Panc1 (cell line): ENCODE measurements at regions not wholly inside any gene's neighbourhood (a gene's known extent, or its start where the extent isn't known, plus 50 kb on each side); places are given as distances from the start of the nearest gene placed in this dataset.

Experiments used
- ATAC-seq: fragments of 200-7000 bp; cut with Tn5 transposase; 2 replicates; pipeline ENCODE4 v1.9.1; 2020; ENCODE audit warnings: mild to moderate bottlenecking, moderate library complexity
- BruUV-seq: library from RNA; stranded (reverse); fragments of 400-500 nt; replicated peaks from 2 replicates; lab custom pipeline; 2021; lab: Mats Ljungman, UMichigan
- CTCF ChIA-PET: fragments of 300-600 bp; sonication (Branson Sonifier 250); formaldehyde crosslinking; loops from one replicate; lab custom pipeline; 2022; ENCODE audit warnings: antibody characterized with exemption; lab: Charles Lee
- POLR2A ChIA-PET: fragments of 300-600 bp; sonication (Branson Sonifier 250); formaldehyde crosslinking; loops from one replicate; lab custom pipeline; 2022; ENCODE audit warnings: antibody characterized with exemption; lab: Charles Lee
- DNase-seq: peaks from one replicate; pipeline ENCODE4 v3.0.0-alpha.2; 2010; ENCODE audit warnings: low read depth, low spot score
- H3K27ac ChIP-seq: 2 replicates; pipeline ENCODE4 v1.5.1; 2011; ENCODE audit warnings: mild to moderate bottlenecking, low read length, inconsistent platforms
- H3K27me3 ChIP-seq: fragments of 200-500 bp; sonication (Bioruptor generic); 2 replicates; pipeline ENCODE4 v1.6.0; 2014; ENCODE audit warnings: low read length, inconsistent platforms; ENCODE audit not compliant: control insufficient read depth, insufficient read depth
- H3K36me3 ChIP-seq: fragments of 200-500 bp; sonication (Bioruptor generic); 2 replicates; pipeline ENCODE4 v1.5.1; 2014; ENCODE audit warnings: inconsistent platforms, mild to moderate bottlenecking, low read length, moderate library complexity; ENCODE audit not compliant: control insufficient read depth, insufficient read depth
- H3K4me1 ChIP-seq: 2 replicates; pipeline ENCODE4 v1.5.1; 2011; ENCODE audit warnings: inconsistent platforms, mild to moderate bottlenecking, low read length, moderate library complexity; ENCODE audit not compliant: control insufficient read depth, insufficient read depth
- H3K4me3 ChIP-seq, 2 experiments: 2 replicates each; pipeline ENCODE4 v1.5.1; 2011 to 2012; ENCODE audit warnings: low read depth in 2 of 2, low read length in 2 of 2, mild to moderate bottlenecking in 2 of 2, inconsistent platforms in 1 of 2, moderate library complexity in 1 of 2
- H3K9me3 ChIP-seq: fragments of 200-500 bp; sonication (Bioruptor generic); 2 replicates; pipeline ENCODE4 v1.5.1; 2014; ENCODE audit warnings: low read depth, mild to moderate bottlenecking, inconsistent platforms, low read length, moderate library complexity; ENCODE audit not compliant: control insufficient read depth, insufficient read depth
- POLR2AphosphoS5 ChIP-seq: IDR thresholded peaks from 2 replicates; pipeline ENCODE4 v1.6.1; 2012; ENCODE audit warnings: mild to moderate bottlenecking, low read depth, low read length, moderate library complexity
- SIN3A ChIP-seq: IDR thresholded peaks from 2 replicates; pipeline ENCODE4 v1.6.1; 2012; ENCODE audit warnings: low read depth, mild to moderate bottlenecking, low read length, moderate library complexity, borderline replicate concordance; ENCODE audit not compliant: insufficient read depth
- TCF7L2 ChIP-seq: IDR thresholded peaks from 2 replicates; pipeline ENCODE4 v1.6.1; 2011; ENCODE audit warnings: mild to moderate bottlenecking, low read depth, low read length, inconsistent platforms
- in situ Hi-C: cut with HindIII; loops from 2 replicates; pipeline ENCODE4 v1.10.0; 2016; ENCODE audit warnings: low sequenced_read_pairs, low pct_unique_long_range_greater_than_20kb
- intact Hi-C: fragments of 100-400 bp; cut with micrococcal nuclease; formaldehyde crosslinking; loops from one replicate; pipeline ENCODE4 v1.10.0; 2022; ENCODE audit not compliant: unreplicated experiment
- TF ChIP-seq, protein P1 (sequence below), 2 experiments: IDR thresholded peaks; 2 replicates each; pipeline ENCODE4 v1.6.1; 2011 to 2012; ENCODE audit warnings: low read depth in 2 of 2, control low read depth in 1 of 2, low read length in 1 of 2, mild to moderate bottlenecking in 1 of 2, moderate library complexity in 1 of 2; ENCODE audit not compliant: insufficient read depth in 1 of 2
- TF ChIP-seq, protein P2 (sequence below): fragments of 450-650 bp; IDR thresholded peaks from 2 replicates; pipeline ENCODE4 v1.5.1; 2017; ENCODE audit warnings: mild to moderate bottlenecking

DNA sequence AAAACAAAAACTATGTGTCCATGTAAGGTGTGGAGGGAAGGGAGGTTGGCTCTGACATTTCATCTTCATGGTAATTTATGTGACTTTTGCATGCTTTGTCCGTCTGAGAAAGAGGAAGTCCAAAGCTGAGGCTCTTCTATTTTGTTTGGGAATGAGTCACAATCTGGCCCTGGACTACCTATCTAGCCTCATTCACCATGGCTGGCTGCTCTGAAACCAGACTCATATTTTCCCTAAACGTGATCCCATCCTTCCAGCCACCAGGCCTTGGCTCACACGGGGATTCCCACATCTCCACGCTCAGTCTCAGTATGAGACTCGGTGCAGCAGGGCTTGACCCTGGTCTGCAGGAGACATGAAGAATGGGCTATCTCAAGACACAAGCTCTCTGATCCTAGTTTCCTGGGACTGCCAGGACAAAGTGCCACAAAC lies 672.8 kb downstream of the ACTL7B start:
- DNase-seq: no peak
- no TSS peak for BruUV-seq
- ATAC-seq: no peak
- intact Hi-C loops: no loop called here
- Histone ChIP-seq H3K27ac (no peak overlapping the region), H3K4me1 (no peaks in the 10 kb centered on the region), H3K9me3 (no peaks in the 10 kb centered on the region), H3K4me3 (no peak overlapping the region), H3K36me3 (no peaks in the 10 kb centered on the region), H3K27me3 (no peaks in the 10 kb centered on the region)
- POLR2A ChIA-PET: no interaction called here
- CTCF ChIA-PET: no interaction called here
- TF ChIP-seq TCF7L2 (no peak), POLR2AphosphoS5 (no peak), SIN3A (no peak)
- TF ChIP-seq, protein P1, sequence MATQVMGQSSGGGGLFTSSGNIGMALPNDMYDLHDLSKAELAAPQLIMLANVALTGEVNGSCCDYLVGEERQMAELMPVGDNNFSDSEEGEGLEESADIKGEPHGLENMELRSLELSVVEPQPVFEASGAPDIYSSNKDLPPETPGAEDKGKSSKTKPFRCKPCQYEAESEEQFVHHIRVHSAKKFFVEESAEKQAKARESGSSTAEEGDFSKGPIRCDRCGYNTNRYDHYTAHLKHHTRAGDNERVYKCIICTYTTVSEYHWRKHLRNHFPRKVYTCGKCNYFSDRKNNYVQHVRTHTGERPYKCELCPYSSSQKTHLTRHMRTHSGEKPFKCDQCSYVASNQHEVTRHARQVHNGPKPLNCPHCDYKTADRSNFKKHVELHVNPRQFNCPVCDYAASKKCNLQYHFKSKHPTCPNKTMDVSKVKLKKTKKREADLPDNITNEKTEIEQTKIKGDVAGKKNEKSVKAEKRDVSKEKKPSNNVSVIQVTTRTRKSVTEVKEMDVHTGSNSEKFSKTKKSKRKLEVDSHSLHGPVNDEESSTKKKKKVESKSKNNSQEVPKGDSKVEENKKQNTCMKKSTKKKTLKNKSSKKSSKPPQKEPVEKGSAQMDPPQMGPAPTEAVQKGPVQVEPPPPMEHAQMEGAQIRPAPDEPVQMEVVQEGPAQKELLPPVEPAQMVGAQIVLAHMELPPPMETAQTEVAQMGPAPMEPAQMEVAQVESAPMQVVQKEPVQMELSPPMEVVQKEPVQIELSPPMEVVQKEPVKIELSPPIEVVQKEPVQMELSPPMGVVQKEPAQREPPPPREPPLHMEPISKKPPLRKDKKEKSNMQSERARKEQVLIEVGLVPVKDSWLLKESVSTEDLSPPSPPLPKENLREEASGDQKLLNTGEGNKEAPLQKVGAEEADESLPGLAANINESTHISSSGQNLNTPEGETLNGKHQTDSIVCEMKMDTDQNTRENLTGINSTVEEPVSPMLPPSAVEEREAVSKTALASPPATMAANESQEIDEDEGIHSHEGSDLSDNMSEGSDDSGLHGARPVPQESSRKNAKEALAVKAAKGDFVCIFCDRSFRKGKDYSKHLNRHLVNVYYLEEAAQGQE (IDR thresholded peaks at IDR 0.05; ENCODE audit: insufficient read depth in 1 of 2, low read depth in 2 of 2, low read length in 1 of 2): no peak
- in situ Hi-C loops: no loop called here

DNA sequence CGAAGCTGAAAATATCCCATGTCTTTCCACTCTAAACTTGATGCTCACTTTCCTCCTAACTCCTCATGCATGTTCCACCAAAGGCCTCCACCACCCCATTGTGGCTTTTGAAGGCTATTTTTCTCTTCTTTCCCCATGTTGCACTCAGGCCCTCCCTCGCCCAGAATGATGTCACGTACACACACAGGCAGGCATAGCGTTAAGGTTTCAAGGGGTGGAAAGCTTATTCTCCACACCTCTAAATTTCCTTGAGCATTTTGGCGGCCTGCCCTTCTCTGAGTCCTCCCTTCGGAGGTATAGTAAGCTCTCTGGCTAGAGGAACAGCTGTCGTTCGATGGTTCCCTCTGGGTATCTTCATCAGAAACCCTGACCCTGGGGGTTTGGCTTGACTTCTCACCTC lies 673.5 kb downstream of the ACTL7B start:
- H3K27ac ChIP-seq: no peak overlapping the region
- TF ChIP-seq TCF7L2: no peak
- no peak for TF ChIP-seq SIN3A
- TF ChIP-seq, protein P1 (IDR thresholded peaks at IDR 0.05; ENCODE audit: insufficient read depth in 1 of 2, low read depth in 2 of 2, low read length in 1 of 2): no peak
- TF ChIP-seq POLR2AphosphoS5: no peak
- TF ChIP-seq, protein P2, sequence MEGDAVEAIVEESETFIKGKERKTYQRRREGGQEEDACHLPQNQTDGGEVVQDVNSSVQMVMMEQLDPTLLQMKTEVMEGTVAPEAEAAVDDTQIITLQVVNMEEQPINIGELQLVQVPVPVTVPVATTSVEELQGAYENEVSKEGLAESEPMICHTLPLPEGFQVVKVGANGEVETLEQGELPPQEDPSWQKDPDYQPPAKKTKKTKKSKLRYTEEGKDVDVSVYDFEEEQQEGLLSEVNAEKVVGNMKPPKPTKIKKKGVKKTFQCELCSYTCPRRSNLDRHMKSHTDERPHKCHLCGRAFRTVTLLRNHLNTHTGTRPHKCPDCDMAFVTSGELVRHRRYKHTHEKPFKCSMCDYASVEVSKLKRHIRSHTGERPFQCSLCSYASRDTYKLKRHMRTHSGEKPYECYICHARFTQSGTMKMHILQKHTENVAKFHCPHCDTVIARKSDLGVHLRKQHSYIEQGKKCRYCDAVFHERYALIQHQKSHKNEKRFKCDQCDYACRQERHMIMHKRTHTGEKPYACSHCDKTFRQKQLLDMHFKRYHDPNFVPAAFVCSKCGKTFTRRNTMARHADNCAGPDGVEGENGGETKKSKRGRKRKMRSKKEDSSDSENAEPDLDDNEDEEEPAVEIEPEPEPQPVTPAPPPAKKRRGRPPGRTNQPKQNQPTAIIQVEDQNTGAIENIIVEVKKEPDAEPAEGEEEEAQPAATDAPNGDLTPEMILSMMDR: no peak
- no peak overlapping the region for H3K4me3 ChIP-seq
- POLR2A ChIA-PET: no interaction called here
- no peaks in the 10 kb centered on the region for H3K4me1 ChIP-seq
- H3K27me3 ChIP-seq: no peaks in the 10 kb centered on the region
- DNase-seq: no peak
- ATAC-seq: no peak
- intact Hi-C loops: no loop called here
- in situ Hi-C loops: no loop called here
- CTCF ChIA-PET: no interaction called here
- BruUV-seq: no TSS peak
- no peaks in the 10 kb centered on the region for H3K9me3 ChIP-seq
- H3K36me3 ChIP-seq: no peaks in the 10 kb centered on the region
